CD4-positive, alpha-beta memory T cell (primary cell): ENCODE measurements at regions not wholly inside any gene's neighbourhood (a gene's known extent, or its start where the extent isn't known, plus 50 kb on each side); places are given as distances from the start of the nearest gene placed in this dataset.
A peak's percentile ranks its signal among the peaks of the same experiment; 100 is the strongest.

Source experiments
- CTCF ChIA-PET: fragments of 350-600 bp; sonication (Branson Sonifier 250); formaldehyde crosslinking; loops from one replicate; lab custom pipeline; 2021; ENCODE audit warnings: inconsistent platforms; ENCODE audit not compliant: partially characterized antibody; lab: Charles Lee
- POLR2A ChIA-PET: fragments of 350-600 bp; sonication (Branson Sonifier 250); formaldehyde crosslinking; loops from one replicate; lab custom pipeline; 2021; ENCODE audit not compliant: partially characterized antibody; lab: Charles Lee
- DNase-seq, 5 donors: peaks; one replicate each; pipeline versions ENCODE4 v3.0.0 to v3.0.0-alpha.2; 2020 to 2022; ENCODE audit warnings: mixed read lengths in 1 of 5
- H3K27ac ChIP-seq: one replicate; pipeline ENCODE4 v1.7.0; 2013; ENCODE audit warnings: low read depth, low read length
- H3K27me3 ChIP-seq: 2 replicates; pipeline ENCODE4 v1.7.0; 2013; ENCODE audit warnings: mild to moderate bottlenecking, low read length, moderate library complexity; ENCODE audit not compliant: insufficient read depth
- H3K36me3 ChIP-seq: 2 replicates; pipeline ENCODE4 v1.7.0; 2013; ENCODE audit warnings: mild to moderate bottlenecking, low read length, moderate library complexity; ENCODE audit not compliant: insufficient read depth
- H3K4me1 ChIP-seq: 2 replicates; pipeline ENCODE4 v1.7.0; 2013; ENCODE audit warnings: mild to moderate bottlenecking, low read length, moderate library complexity; ENCODE audit not compliant: insufficient read depth
- H3K4me3 ChIP-seq, 2 donors: one replicate each; pipeline ENCODE4 v1.7.0; 2013; ENCODE audit warnings: low read length in 2 of 2, mild to moderate bottlenecking in 1 of 2
- H3K9me3 ChIP-seq, 2 donors: one replicate each; pipeline ENCODE4 v1.7.0; 2013; ENCODE audit warnings: low read length in 2 of 2, control low read depth in 1 of 2; ENCODE audit not compliant: control insufficient read depth in 1 of 2
- H3K27ac Mint-ChIP-seq, 7 donors: one replicate each; pipeline ENCODE4 v1.8.0; 2020 to 2021; ENCODE audit warnings: mixed read lengths in 7 of 7, mild to moderate bottlenecking in 6 of 7, inconsistent platforms in 3 of 7, moderate library complexity in 3 of 7
- H3K27me3 Mint-ChIP-seq, 2 donors: one replicate each; pipeline ENCODE4 v1.8.0; 2020 to 2021; ENCODE audit warnings: mixed read lengths in 2 of 2
- H3K36me3 Mint-ChIP-seq, 2 donors: one replicate each; pipeline ENCODE4 v1.8.0; 2020 to 2021; ENCODE audit warnings: mixed read lengths in 2 of 2, inconsistent platforms in 1 of 2, mild to moderate bottlenecking in 1 of 2
- H3K4me1 Mint-ChIP-seq, 4 donors: one replicate each; pipeline ENCODE4 v1.8.0; 2020 to 2021; ENCODE audit warnings: mixed read lengths in 4 of 4, mild to moderate bottlenecking in 1 of 4
- H3K4me3 Mint-ChIP-seq, 8 donors: one replicate each; pipeline ENCODE4 v1.8.0; 2020 to 2021; ENCODE audit warnings: mixed read lengths in 8 of 8, mild to moderate bottlenecking in 7 of 8, moderate library complexity in 6 of 8, inconsistent platforms in 3 of 8
- H3K9me3 Mint-ChIP-seq, 8 donors: one replicate each; pipeline ENCODE4 v1.8.0; 2020 to 2021; ENCODE audit warnings: mixed read lengths in 8 of 8, mild to moderate bottlenecking in 5 of 8, inconsistent platforms in 3 of 8, moderate library complexity in 1 of 8
- intact Hi-C: fragments of 100-400 bp; cut with micrococcal nuclease; formaldehyde crosslinking; loops from one replicate; pipeline ENCODE4 v1.15.1; 2023

DNA sequence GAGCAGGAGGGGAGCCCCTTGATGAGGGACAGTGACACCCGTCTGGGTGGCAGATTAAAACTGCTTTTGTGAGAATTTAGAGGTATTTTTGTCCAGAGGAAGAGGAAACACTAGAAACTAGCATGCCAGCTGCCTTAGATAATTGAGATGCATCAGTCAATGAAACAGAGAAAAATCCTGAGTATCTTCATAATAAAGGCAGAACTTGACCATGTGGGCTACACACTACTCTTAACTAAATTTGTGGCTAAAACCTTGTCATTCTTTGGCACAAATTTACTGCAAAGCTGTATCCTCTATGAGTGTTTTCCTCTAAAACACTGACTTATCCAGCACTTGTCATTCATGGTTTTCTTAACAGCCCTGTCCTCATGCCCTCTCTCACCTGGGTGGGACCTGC lies 259.7 kb upstream of the TPM1 start:
- H3K4me1 ChIP-seq, result no peaks in the 10 kb centered on the region
- intact Hi-C loops, result no loop called here
- DNase-seq, result no peak
- Mint-ChIP-seq H3K9me3 (no peaks in the 10 kb centered on the region), H3K4me1 (no peaks in the 10 kb centered on the region), H3K36me3 (no peaks in the 10 kb centered on the region), H3K27me3 (peaks cover 3 to 13% of the 10 kb centered on the region in 2 donors), H3K4me3 (no peak overlapping the region), H3K27ac (no peak overlapping the region)
- no peaks in the 10 kb centered on the region for H3K9me3 ChIP-seq
- no peaks in the 10 kb centered on the region for H3K36me3 ChIP-seq
- ChIA-PET POLR2A (no interaction called here), CTCF (no interaction called here)
- no peak overlapping the region for H3K27ac ChIP-seq
- H3K4me3 ChIP-seq, result no peak overlapping the region
- no peaks in the 10 kb centered on the region for H3K27me3 ChIP-seq

DNA sequence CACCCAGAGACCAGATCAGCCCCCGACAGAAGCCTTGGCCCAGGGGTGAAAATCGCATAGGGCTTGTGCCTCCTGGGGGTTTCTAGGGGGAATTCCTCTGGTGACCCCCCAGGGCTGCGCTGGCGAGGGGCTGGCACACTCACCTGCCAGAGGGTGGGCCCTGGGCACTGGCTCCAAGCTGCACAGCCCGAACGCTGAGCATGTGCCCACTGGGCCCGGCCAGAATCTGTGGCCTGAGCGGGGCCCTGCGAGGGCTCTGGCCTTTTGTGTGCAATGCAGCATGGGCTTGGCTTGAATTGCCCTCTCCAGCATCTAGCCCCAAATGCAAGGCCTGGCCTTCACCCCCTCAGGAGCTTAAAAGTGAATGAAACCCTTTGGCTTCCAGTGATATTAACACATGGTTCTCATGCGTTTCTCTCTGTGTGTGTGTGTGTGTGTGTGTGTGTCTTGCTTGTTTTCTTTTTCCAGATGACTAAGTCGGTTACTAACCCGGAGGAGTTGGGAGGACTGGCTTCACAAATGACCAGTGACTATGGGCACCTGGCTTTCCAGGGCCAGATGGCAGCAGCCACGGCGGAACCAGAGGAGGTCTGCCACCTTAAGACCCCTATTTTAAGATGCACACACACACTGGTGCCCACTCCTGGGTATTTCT lies 259.1 kb upstream of the TPM1 start:
- peaks cover 3 to 13% of the 10 kb centered on the region in 2 donors for H3K27me3 Mint-ChIP-seq
- intact Hi-C loops, result no loop called here
- no peak overlapping the region for H3K4me3 Mint-ChIP-seq
- no peak for DNase-seq
- Histone ChIP-seq H3K4me1 (no peaks in the 10 kb centered on the region), H3K9me3 (no peaks in the 10 kb centered on the region), H3K27ac (no peak overlapping the region), H3K36me3 (no peaks in the 10 kb centered on the region), H3K27me3 (no peaks in the 10 kb centered on the region), H3K4me3 (no peak overlapping the region)
- no peaks in the 10 kb centered on the region for H3K4me1 Mint-ChIP-seq
- peak overlapping the region in 1 of 7 donors; percentile 25 for H3K27ac Mint-ChIP-seq
- CTCF ChIA-PET, result interaction anchor here (0.7 kb wide), 1 partner anchor 41 kb away, joined by 3 read pairs; no protein-coding TSS in a partner anchor
- no peaks in the 10 kb centered on the region for H3K9me3 Mint-ChIP-seq
- POLR2A ChIA-PET, result no interaction called here
- H3K36me3 Mint-ChIP-seq, result no peaks in the 10 kb centered on the region

DNA sequence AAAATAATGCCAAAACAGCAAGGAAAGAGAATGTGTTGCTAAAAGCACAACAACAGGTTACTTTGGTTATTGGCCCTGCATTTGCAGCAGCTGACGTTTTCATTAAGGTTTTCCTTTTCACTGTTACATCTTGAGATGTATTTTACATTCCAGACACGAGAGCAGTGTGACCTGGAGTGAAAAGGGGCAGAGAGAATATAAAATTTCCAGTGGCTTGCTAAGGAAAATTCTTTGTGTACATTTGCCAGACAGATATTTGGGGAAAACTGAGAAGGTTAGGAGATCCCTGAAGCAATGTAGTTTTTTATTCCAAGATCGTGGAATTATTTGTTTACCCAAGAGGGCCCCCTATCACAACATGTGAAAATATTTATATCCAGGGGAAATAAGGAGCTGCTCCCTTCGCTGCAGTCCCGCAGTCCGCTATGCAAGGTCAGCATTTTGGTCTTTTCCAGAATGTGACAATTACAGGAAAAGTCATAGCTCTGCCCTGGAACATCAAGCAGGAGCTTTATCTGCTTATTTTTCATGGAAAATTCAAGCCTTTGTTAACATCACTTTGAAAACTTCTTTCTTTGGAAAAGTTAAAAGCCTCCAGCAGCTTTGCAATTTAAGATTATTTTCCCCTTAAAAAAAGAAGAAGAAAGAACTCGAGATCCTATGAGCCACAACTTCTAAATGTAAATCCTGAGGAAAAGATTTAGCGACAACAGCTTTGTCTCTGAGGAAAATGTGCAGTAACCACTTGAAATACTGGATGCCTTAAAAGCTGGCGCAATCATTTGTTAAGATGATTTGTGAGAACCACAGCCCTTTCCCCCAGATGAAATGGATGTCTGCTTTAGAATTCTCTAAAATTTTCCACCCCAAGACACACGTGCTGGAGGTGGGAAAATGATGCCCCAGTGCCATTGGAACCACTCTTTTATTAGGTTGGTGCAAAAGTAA lies 256.4 kb upstream of the TPM1 start:
- ChIA-PET CTCF (interaction anchor here (0.6 to 1.1 kb wide), 2 partner anchors 14 to 530 kb away, joined by 3 read pairs; no protein-coding TSS in a partner anchor), POLR2A (no interaction called here)
- Mint-ChIP-seq H3K27me3 (peaks cover 6 to 13% of the 10 kb centered on the region in 2 donors), H3K4me3 (peak overlapping the region in 1 of 8 donors; percentile 45), H3K4me1 (no peaks in the 10 kb centered on the region), H3K9me3 (no peaks in the 10 kb centered on the region), H3K27ac (no peak overlapping the region), H3K36me3 (no peaks in the 10 kb centered on the region)
- no peaks in the 10 kb centered on the region for H3K9me3 ChIP-seq
- no peaks in the 10 kb centered on the region for H3K4me1 ChIP-seq
- intact Hi-C loops, result no loop called here
- H3K36me3 ChIP-seq, result no peaks in the 10 kb centered on the region
- no peak for DNase-seq
- no peak overlapping the region for H3K4me3 ChIP-seq
- H3K27ac ChIP-seq, result no peak overlapping the region
- no peaks in the 10 kb centered on the region for H3K27me3 ChIP-seq

DNA sequence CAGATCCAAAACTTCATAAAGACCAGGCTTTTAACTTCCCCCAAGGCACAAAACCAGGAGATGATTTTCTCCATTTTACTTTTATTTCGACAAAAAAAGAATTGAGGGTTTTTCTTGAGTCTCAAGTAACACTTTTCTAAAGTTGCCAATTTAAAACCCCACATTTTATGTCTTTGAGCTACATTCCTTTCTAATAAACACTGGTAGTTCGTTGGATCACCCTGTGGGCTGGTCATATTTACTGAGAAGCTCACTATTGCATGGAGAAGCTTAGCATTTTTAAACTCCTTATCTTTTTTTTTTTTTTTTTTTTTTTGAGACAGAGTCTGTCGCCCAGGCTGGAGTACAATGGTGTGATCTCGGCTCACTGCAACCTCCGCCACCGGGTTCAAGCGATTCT lies 255.1 kb upstream of the TPM1 start:
- Histone ChIP-seq H3K4me3 (no peak overlapping the region), H3K4me1 (no peaks in the 10 kb centered on the region), H3K36me3 (no peaks in the 10 kb centered on the region), H3K9me3 (no peaks in the 10 kb centered on the region), H3K27me3 (no peaks in the 10 kb centered on the region), H3K27ac (no peak overlapping the region)
- Mint-ChIP-seq H3K4me1 (no peaks in the 10 kb centered on the region), H3K27ac (no peak overlapping the region), H3K36me3 (no peaks in the 10 kb centered on the region), H3K9me3 (no peaks in the 10 kb centered on the region), H3K27me3 (peaks cover 6 to 12% of the 10 kb centered on the region in 2 donors), H3K4me3 (no peak overlapping the region)
- intact Hi-C loops, result no loop called here
- CTCF ChIA-PET, result no interaction called here
- no peak for DNase-seq
- POLR2A ChIA-PET, result no interaction called here

DNA sequence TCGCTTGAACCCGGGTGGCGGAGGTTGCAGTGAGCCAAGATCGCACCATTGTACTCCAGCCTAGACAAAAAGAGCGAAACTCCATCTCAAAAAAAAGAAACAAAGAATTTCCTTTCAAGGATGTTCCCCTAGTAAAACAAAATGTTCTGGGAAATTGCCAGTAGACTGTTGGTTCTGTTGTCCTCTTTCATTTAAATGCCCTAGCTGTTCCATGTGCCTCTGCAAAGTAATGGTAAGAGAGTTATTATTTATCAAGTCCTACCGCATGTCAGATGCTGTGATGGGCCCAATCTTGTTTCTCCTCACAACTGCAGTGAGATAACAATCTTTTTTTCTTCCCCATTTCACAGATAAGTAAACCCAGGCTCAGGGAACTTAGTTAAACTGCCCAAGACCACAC lies 254.3 kb upstream of the TPM1 start:
- H3K4me1 Mint-ChIP-seq, result no peaks in the 10 kb centered on the region

DNA sequence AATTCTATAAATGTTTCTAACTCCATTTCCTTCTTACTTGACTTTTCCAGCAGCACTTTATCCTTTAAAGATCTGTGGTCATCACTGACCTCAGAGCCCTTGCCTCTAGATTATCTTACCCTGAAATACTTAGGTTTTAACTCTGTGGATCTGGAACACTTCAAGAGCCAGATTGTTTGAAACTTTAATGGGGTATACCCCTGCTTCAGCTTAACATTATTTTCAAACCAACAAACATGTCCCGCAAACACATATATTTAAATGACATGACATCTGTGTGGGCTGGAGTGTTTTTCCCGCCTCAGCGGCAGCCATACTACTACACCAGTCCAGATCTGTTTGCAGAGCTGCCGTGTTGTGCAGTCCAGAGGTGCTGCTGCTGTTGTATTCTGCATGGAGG lies 252.0 kb upstream of the TPM1 start:
- no peaks in the 10 kb centered on the region for H3K9me3 Mint-ChIP-seq

More for the DNA sequence above, 254.3 kb upstream of the TPM1 start:
- H3K36me3 ChIP-seq, result no peaks in the 10 kb centered on the region
- Mint-ChIP-seq H3K36me3 (no peaks in the 10 kb centered on the region), H3K4me3 (no peak overlapping the region), H3K27ac (no peak overlapping the region), H3K9me3 (no peaks in the 10 kb centered on the region), H3K27me3 (peaks cover 6 to 12% of the 10 kb centered on the region in 2 donors)
- H3K27ac ChIP-seq, result no peak overlapping the region
- no peak overlapping the region for H3K4me3 ChIP-seq
- H3K9me3 ChIP-seq, result no peaks in the 10 kb centered on the region
- H3K4me1 ChIP-seq, result no peaks in the 10 kb centered on the region
- no peaks in the 10 kb centered on the region for H3K27me3 ChIP-seq
- ChIA-PET CTCF (no interaction called here), POLR2A (no interaction called here)
- no peak for DNase-seq
- intact Hi-C loops, result no loop called here

DNA sequence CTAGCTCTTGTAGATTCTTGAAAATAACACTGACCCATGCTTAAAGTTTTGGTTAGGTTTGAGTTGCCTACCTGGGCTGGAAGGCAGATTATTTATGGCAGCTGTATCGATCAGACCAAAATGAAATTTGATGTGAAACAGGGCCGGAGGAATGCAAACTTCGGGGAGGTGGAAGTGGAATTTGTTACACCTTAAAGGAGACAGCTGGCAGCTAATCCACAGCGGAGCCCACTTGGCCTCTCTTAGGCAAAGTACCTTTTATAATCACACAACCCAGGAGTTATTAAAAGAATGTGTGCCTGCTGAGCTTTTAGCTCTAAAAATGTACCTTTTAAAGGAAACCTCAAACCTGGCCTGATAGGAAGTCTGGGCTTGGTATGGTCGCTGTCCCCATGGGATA lies 250.9 kb upstream of the TPM1 start:
- ChIA-PET POLR2A (no interaction called here), CTCF (no interaction called here)

More for the DNA sequence above, 252.0 kb upstream of the TPM1 start:
- no peak overlapping the region for H3K4me3 ChIP-seq
- no peak overlapping the region for H3K27ac ChIP-seq
- no peaks in the 10 kb centered on the region for H3K4me1 ChIP-seq
- intact Hi-C loops, result no loop called here
- H3K36me3 Mint-ChIP-seq, result no peaks in the 10 kb centered on the region
- DNase-seq, result no peak
- no peaks in the 10 kb centered on the region for H3K9me3 ChIP-seq
- H3K4me3 Mint-ChIP-seq, result no peak overlapping the region
- H3K4me1 Mint-ChIP-seq, result no peaks in the 10 kb centered on the region
- H3K27me3 ChIP-seq, result no peaks in the 10 kb centered on the region
- no peaks in the 10 kb centered on the region for H3K36me3 ChIP-seq
- POLR2A ChIA-PET, result no interaction called here
- CTCF ChIA-PET, result no interaction called here
- peaks cover 8% of the 10 kb centered on the region in 2 donors for H3K27me3 Mint-ChIP-seq
- no peak overlapping the region for H3K27ac Mint-ChIP-seq

More for the DNA sequence above, 250.9 kb upstream of the TPM1 start:
- Histone ChIP-seq H3K27me3 (no peaks in the 10 kb centered on the region), H3K27ac (no peak overlapping the region), H3K36me3 (no peaks in the 10 kb centered on the region), H3K9me3 (no peaks in the 10 kb centered on the region), H3K4me1 (no peaks in the 10 kb centered on the region), H3K4me3 (no peak overlapping the region)
- intact Hi-C loops, result no loop called here
- Mint-ChIP-seq H3K27me3 (peaks cover 4 to 5% of the 10 kb centered on the region in 2 donors), H3K36me3 (no peaks in the 10 kb centered on the region), H3K9me3 (no peaks in the 10 kb centered on the region), H3K27ac (no peak overlapping the region), H3K4me1 (no peaks in the 10 kb centered on the region), H3K4me3 (no peak overlapping the region)
- no peak for DNase-seq
